HG02870 (cell line): ENCODE measurements at regions not wholly inside any gene's neighbourhood (a gene's known extent, or its start where the extent isn't known, plus 50 kb on each side); places are given as distances from the start of the nearest gene placed in this dataset.
"Not testable (repeated sequence)": the region's sequence is repeated elsewhere in the genome, so short reads cannot be mapped to it uniquely, and the experiment has no call there.

ENCODE experiments used
- ATAC-seq: cut with Tn5 transposase; IDR thresholded peaks from one replicate; pipeline ENCODE4 v1.9.1; 2021; ENCODE audit warnings: mild to moderate bottlenecking, moderate library complexity; ENCODE audit not compliant: unreplicated experiment

DNA sequence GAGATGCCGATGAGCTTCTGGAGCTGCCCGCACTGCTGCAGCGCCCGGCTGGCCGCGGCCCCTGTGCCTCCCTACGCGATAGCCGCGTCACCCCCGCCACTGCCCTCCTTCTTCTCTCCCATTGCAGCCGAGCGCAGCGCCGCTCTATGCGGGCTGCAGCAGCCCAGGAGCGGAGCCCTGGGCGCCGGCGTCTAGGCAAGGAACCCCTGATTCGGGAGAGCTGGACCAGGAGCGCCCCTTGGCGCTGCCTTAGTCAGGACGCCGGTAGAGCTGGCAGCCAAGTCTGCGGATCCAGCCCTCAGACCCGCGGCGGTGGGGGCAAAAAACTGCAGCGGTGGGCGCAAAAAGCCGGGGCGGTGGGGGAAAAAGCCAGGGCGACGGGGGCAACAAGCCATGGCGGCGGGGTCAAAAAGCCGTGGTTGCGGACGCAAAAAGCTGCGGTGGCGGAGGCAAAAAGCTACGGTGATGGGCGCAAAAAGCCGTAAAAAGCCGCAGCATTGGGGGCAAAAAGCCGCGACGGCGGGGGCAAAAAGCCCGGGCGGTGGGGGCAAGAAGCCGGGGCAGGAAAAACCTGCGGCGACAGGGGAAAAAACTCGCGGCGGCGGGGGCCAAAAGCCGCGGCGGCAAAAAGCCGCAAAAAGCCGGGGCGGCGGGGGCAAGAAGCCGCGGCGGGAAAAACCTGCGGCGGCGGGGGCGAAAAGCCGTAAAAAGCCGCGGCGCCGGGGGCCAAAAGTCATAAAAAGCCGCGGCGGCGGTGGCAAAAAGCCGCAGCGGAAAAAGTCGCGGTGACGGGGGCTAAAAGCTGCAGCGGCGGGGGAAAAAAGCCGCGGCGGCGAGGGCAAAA lies 1668.6 kb downstream of the RPIA start:
- not testable (repeated sequence) for ATAC-seq

DNA sequence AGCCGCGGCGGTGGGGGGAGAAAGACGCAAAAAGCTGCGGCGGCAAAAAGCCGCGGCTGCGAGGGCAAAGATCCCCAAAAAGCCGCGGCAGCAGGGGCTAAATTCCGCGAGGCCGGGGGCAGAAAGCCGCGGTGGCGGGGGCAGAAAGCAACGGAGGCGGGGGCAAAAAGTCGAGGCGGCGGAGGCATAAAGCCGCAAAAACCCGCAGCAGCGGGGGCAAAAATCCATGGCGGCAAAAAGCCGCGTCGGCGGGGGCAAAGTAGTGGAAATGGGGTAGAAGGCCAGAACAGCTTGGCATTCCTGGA lies 1669.2 kb downstream of the RPIA start:
- ATAC-seq: not testable (repeated sequence)
